WTC11 (cell line): ENCODE measurements at regions not wholly inside any gene's neighbourhood (a gene's known extent, or its start where the extent isn't known, plus 50 kb on each side); places are given as distances from the start of the nearest gene placed in this dataset.

Source experiments
- ATAC-seq: fragments of 200-7000 bp; cut with Tn5 transposase; 2 replicates; pipeline ENCODE4 v1.10.0; 2021; ENCODE audit warnings: mild to moderate bottlenecking, moderate library complexity
- CTCF ChIA-PET: fragments of 300-600 bp; sonication (Branson Sonifier 250); formaldehyde crosslinking; loops from one replicate; lab custom pipeline; 2021; ENCODE audit warnings: antibody characterized with exemption; lab: Charles Lee
- POLR2A ChIA-PET: fragments of 350-600 bp; sonication (Branson Sonifier 250); formaldehyde crosslinking; loops from one replicate; lab custom pipeline; 2021; ENCODE audit warnings: antibody characterized with exemption; lab: Charles Lee
- DNase-seq: peaks from one replicate; pipeline ENCODE4 v3.0.0; 2021; ENCODE audit warnings: low spot score
- H3K27ac Mint-ChIP-seq: 2 replicates; pipeline ENCODE4 v1.8.0; 2021; ENCODE audit warnings: mixed read lengths
- H3K27me3 Mint-ChIP-seq: 2 replicates; pipeline ENCODE4 v1.8.0; 2021; ENCODE audit warnings: low read depth, mild to moderate bottlenecking, moderate library complexity, mixed read lengths
- H3K36me3 Mint-ChIP-seq: 2 replicates; pipeline ENCODE4 v1.8.0; 2021; ENCODE audit warnings: mixed read lengths
- H3K4me1 Mint-ChIP-seq: 2 replicates; pipeline ENCODE4 v1.8.0; 2022; ENCODE audit warnings: mixed read lengths
- H3K4me3 Mint-ChIP-seq: 2 replicates; pipeline ENCODE4 v1.8.0; 2021; ENCODE audit warnings: mild to moderate bottlenecking, moderate library complexity, mixed read lengths
- H3K9me3 Mint-ChIP-seq: 2 replicates; pipeline ENCODE4 v1.8.0; 2021; ENCODE audit warnings: mixed read lengths
- AR ChIP-seq: fragments of 250-450 bp; sonication (Bioruptor Pico); IDR thresholded peaks from 2 replicates; pipeline ENCODE4 v1.9.0; 2021; ENCODE audit warnings: mild to moderate bottlenecking
- E2F5 ChIP-seq: sonication (generic); formaldehyde crosslinking; IDR thresholded peaks from 2 replicates; pipeline ENCODE4 v1.8.1; 2022; ENCODE audit warnings: mild to moderate bottlenecking, moderate library complexity, missing genetic modification reagents
- ETV6 ChIP-seq: sonication (generic); formaldehyde crosslinking; IDR thresholded peaks from 2 replicates; pipeline ENCODE4 v1.8.1; 2022; ENCODE audit warnings: mild to moderate bottlenecking, missing genetic modification reagents
- FOXJ3 ChIP-seq: sonication (generic); formaldehyde crosslinking; IDR thresholded peaks from 2 replicates; pipeline ENCODE4 v1.9.0; 2021; ENCODE audit warnings: missing genetic modification reagents, mild to moderate bottlenecking, borderline replicate concordance
- FOXK1 ChIP-seq: sonication (generic); formaldehyde crosslinking; IDR thresholded peaks from 2 replicates; pipeline ENCODE4 v1.8.0; 2022; ENCODE audit warnings: mild to moderate bottlenecking, moderate library complexity, missing genetic modification reagents
- FOXP1 ChIP-seq: sonication (generic); formaldehyde crosslinking; IDR thresholded peaks from 2 replicates; pipeline ENCODE4 v1.8.0; 2022; ENCODE audit warnings: missing genetic modification reagents, mild to moderate bottlenecking, moderate library complexity, borderline replicate concordance
- IRF2 ChIP-seq: sonication (generic); formaldehyde crosslinking; IDR thresholded peaks from 2 replicates; pipeline ENCODE4 v1.8.0; 2022; ENCODE audit warnings: low read depth, missing genetic modification reagents, borderline replicate concordance
- JAZF1 ChIP-seq: fragments of 250-450 bp; sonication (Bioruptor Pico); IDR thresholded peaks from 2 replicates; pipeline ENCODE4 v1.9.0; 2021; ENCODE audit warnings: moderate library complexity, mild to moderate bottlenecking, inconsistent platforms
- JUN ChIP-seq: sonication (generic); formaldehyde crosslinking; IDR thresholded peaks from 2 replicates; pipeline ENCODE4 v1.8.0; 2023; ENCODE audit warnings: mild to moderate bottlenecking, missing genetic modification reagents
- NR3C1 ChIP-seq: sonication (generic); formaldehyde crosslinking; conservative IDR thresholded peaks from 2 replicates; pipeline ENCODE4 v1.8.1; 2023; ENCODE audit warnings: low read depth, mild to moderate bottlenecking, missing genetic modification reagents
- OVOL2 ChIP-seq: fragments of 250-450 bp; sonication (Bioruptor Pico); IDR thresholded peaks from 2 replicates; pipeline ENCODE4 v1.9.0; 2021; ENCODE audit warnings: mild to moderate bottlenecking, borderline replicate concordance
- SMAD4 ChIP-seq: sonication (generic); formaldehyde crosslinking; IDR thresholded peaks from 2 replicates; pipeline ENCODE4 v1.8.0; 2022; ENCODE audit warnings: mild to moderate bottlenecking, missing genetic modification reagents
- TEAD1 ChIP-seq: sonication (generic); formaldehyde crosslinking; IDR thresholded peaks from 2 replicates; pipeline ENCODE4 v1.8.0; 2022; ENCODE audit warnings: mild to moderate bottlenecking, missing genetic modification reagents
- ZBTB21 ChIP-seq: sonication (generic); formaldehyde crosslinking; IDR thresholded peaks from 2 replicates; pipeline ENCODE4 v1.8.1; 2023; ENCODE audit warnings: mild to moderate bottlenecking, missing genetic modification reagents, borderline replicate concordance
- ZBTB43 ChIP-seq: sonication (generic); formaldehyde crosslinking; IDR thresholded peaks from 2 replicates; pipeline ENCODE4 v1.8.1; 2023; ENCODE audit warnings: mild to moderate bottlenecking, missing genetic modification reagents
- ZNF423 ChIP-seq: fragments of 250-450 bp; sonication (Bioruptor Pico); IDR thresholded peaks from 2 replicates; pipeline ENCODE4 v2.1.2; 2022; ENCODE audit warnings: mild to moderate bottlenecking, moderate library complexity
- ZNF425 ChIP-seq: fragments of 250-450 bp; sonication (Bioruptor Pico); conservative IDR thresholded peaks from 2 replicates; pipeline ENCODE4 v1.9.0; 2021; ENCODE audit warnings: mild to moderate bottlenecking
- TF ChIP-seq, protein P1 (sequence below): sonication (generic); formaldehyde crosslinking; IDR thresholded peaks from 2 replicates; pipeline ENCODE4 v1.8.0; 2022; ENCODE audit warnings: mild to moderate bottlenecking, missing genetic modification reagents
- TF ChIP-seq, protein P2 (sequence below): sonication (generic); formaldehyde crosslinking; IDR thresholded peaks from 2 replicates; pipeline ENCODE4 v1.8.1; 2023; ENCODE audit warnings: mild to moderate bottlenecking, missing genetic modification reagents, moderate library complexity
- TF ChIP-seq, protein P3 (sequence below): fragments of 250-450 bp; sonication (Bioruptor Pico); IDR thresholded peaks from 2 replicates; pipeline ENCODE4 v2.1.2; 2022; ENCODE audit warnings: mild to moderate bottlenecking, moderate library complexity
- TF ChIP-seq, protein P4 (sequence below): sonication (generic); formaldehyde crosslinking; conservative IDR thresholded peaks from 2 replicates; pipeline ENCODE4 v1.8.1; 2023; ENCODE audit warnings: mild to moderate bottlenecking, low read depth, missing genetic modification reagents, moderate library complexity

- Mint-ChIP-seq H3K27me3 (no peaks in the 10 kb centered on the region), H3K9me3 (peaks cover 6% of the 10 kb centered on the region), H3K36me3 (no peaks in the 10 kb centered on the region), H3K4me3 (no peak overlapping the region), H3K27ac (no peak overlapping the region), H3K4me1 (peaks cover 16% of the 10 kb centered on the region)
- POLR2A ChIA-PET: no interaction called here
- CTCF ChIA-PET: no interaction called here
- no peak for TF ChIP-seq SMAD4
- TF ChIP-seq ZBTB43 (CRISPR knock-in tag): no peak
- TF ChIP-seq NR3C1 (CRISPR knock-in tag): no peak
- TF ChIP-seq, protein P1, sequence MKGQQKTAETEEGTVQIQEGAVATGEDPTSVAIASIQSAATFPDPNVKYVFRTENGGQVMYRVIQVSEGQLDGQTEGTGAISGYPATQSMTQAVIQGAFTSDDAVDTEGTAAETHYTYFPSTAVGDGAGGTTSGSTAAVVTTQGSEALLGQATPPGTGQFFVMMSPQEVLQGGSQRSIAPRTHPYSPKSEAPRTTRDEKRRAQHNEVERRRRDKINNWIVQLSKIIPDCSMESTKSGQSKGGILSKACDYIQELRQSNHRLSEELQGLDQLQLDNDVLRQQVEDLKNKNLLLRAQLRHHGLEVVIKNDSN (CRISPR knock-in tag): no peak
- TF ChIP-seq, protein P2, sequence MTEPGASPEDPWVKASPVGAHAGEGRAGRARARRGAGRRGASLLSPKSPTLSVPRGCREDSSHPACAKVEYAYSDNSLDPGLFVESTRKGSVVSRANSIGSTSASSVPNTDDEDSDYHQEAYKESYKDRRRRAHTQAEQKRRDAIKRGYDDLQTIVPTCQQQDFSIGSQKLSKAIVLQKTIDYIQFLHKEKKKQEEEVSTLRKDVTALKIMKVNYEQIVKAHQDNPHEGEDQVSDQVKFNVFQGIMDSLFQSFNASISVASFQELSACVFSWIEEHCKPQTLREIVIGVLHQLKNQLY (CRISPR knock-in tag): no peak
- TF ChIP-seq, protein P3, sequence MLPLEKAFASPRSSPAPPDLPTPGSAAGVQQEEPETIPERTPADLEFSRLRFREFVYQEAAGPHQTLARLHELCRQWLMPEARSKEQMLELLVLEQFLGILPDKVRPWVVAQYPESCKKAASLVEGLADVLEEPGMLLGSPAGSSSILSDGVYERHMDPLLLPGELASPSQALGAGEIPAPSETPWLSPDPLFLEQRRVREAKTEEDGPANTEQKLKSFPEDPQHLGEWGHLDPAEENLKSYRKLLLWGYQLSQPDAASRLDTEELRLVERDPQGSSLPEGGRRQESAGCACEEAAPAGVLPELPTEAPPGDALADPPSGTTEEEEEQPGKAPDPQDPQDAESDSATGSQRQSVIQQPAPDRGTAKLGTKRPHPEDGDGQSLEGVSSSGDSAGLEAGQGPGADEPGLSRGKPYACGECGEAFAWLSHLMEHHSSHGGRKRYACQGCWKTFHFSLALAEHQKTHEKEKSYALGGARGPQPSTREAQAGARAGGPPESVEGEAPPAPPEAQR (CRISPR knock-in tag): no peak
- TF ChIP-seq IRF2 (CRISPR knock-in tag): no peak
- TF ChIP-seq JAZF1 (CRISPR knock-in tag): no peak
- TF ChIP-seq FOXK1 (CRISPR knock-in tag): no peak
- TF ChIP-seq ETV6 (CRISPR knock-in tag): no peak
- TF ChIP-seq ZNF423 (CRISPR knock-in tag): no peak
- TF ChIP-seq, protein P4, sequence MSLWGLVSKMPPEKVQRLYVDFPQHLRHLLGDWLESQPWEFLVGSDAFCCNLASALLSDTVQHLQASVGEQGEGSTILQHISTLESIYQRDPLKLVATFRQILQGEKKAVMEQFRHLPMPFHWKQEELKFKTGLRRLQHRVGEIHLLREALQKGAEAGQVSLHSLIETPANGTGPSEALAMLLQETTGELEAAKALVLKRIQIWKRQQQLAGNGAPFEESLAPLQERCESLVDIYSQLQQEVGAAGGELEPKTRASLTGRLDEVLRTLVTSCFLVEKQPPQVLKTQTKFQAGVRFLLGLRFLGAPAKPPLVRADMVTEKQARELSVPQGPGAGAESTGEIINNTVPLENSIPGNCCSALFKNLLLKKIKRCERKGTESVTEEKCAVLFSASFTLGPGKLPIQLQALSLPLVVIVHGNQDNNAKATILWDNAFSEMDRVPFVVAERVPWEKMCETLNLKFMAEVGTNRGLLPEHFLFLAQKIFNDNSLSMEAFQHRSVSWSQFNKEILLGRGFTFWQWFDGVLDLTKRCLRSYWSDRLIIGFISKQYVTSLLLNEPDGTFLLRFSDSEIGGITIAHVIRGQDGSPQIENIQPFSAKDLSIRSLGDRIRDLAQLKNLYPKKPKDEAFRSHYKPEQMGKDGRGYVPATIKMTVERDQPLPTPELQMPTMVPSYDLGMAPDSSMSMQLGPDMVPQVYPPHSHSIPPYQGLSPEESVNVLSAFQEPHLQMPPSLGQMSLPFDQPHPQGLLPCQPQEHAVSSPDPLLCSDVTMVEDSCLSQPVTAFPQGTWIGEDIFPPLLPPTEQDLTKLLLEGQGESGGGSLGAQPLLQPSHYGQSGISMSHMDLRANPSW (CRISPR knock-in tag): no peak
- no peak for TF ChIP-seq E2F5 (CRISPR knock-in tag)
- TF ChIP-seq ZNF425 (CRISPR knock-in tag): no peak
- TF ChIP-seq FOXJ3 (CRISPR knock-in tag): no peak
- ATAC-seq (no peak), DNase-seq (no peak)
These were observed 300.7 kb upstream of the ROBO1 start for GRCh38 chr3:80068459-80068858.

DNA sequence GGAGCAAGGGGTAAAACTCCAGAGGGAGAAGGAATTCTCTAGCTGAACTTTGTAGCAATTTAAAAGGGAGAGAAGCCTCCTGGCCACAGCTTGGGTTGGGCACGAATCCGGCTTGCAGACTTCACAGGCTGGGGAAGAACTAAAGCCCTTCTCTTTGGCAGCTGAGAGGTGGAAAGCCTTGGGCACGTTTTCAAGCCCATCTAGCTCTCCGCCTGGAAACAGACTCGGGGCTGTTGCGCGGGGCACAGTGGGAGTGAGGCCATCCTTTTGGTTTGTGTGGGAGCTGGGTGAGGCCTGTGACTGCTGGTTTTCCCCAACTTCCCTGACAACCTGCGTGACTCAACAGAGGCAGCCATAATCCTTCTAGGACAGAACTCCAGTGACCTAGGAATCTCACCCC, 295.7 kb upstream of the ROBO1 start:
- no peaks in the 10 kb centered on the region for H3K36me3 Mint-ChIP-seq
- peaks cover 3% of the 10 kb centered on the region; the same call in 1 of the 2 replicates for H3K9me3 Mint-ChIP-seq
- no peak overlapping the region for H3K27ac Mint-ChIP-seq
- POLR2A ChIA-PET: no interaction called here
- H3K4me1 Mint-ChIP-seq: peaks cover 16% of the 10 kb centered on the region
- H3K4me3 Mint-ChIP-seq: no peak overlapping the region
- CTCF ChIA-PET: no interaction called here
- DNase-seq (no peak), ATAC-seq (no peak)
- TF ChIP-seq FOXJ3 (CRISPR knock-in tag): no peak
- no peak for TF ChIP-seq FOXP1 (CRISPR knock-in tag)
- TF ChIP-seq JAZF1 (CRISPR knock-in tag): no peak
- TF ChIP-seq ZBTB21 (CRISPR knock-in tag): no peak
- no peak for TF ChIP-seq TEAD1 (CRISPR knock-in tag)
- TF ChIP-seq JUN (CRISPR knock-in tag): no peak
- TF ChIP-seq OVOL2 (CRISPR knock-in tag): no peak
- TF ChIP-seq AR: no peak
- H3K27me3 Mint-ChIP-seq: no peaks in the 10 kb centered on the region; the same call in 1 of the 2 replicates
